ENCODE measurements at regions not wholly inside any gene's neighbourhood (a gene's known extent, or its start where the extent isn't known, plus 50 kb on each side); places are given as distances from the start of the nearest gene placed in this dataset.
"Not testable (repeated sequence)": the region's sequence is repeated elsewhere in the genome, so short reads cannot be mapped to it uniquely, and the experiment has no call there.

DNA sequence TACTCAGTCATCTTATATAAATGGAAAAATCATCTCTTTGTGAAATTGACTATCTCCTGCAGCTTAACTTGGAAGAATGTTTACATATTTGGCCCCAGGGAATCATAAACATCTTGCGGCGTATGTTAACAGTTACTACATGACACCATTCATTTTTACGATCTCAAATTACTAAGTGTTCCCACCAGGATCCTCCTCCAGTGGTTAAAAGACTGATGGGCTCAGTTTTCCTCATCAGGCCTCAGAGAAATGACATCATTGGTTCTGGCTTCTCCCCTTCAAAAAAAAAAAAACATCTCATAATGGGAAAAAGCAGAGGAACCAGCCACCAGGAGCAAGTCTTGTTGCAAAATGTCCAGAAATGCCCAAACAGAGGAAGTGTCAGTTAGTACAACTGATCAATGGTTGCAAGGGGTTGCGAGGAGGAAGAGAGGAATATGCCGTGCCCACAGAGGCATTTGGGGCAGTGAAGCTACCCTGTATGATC, 70.5 kb upstream of the LIPC start:
- peak; percentile 95 for DNase-seq

DNA sequence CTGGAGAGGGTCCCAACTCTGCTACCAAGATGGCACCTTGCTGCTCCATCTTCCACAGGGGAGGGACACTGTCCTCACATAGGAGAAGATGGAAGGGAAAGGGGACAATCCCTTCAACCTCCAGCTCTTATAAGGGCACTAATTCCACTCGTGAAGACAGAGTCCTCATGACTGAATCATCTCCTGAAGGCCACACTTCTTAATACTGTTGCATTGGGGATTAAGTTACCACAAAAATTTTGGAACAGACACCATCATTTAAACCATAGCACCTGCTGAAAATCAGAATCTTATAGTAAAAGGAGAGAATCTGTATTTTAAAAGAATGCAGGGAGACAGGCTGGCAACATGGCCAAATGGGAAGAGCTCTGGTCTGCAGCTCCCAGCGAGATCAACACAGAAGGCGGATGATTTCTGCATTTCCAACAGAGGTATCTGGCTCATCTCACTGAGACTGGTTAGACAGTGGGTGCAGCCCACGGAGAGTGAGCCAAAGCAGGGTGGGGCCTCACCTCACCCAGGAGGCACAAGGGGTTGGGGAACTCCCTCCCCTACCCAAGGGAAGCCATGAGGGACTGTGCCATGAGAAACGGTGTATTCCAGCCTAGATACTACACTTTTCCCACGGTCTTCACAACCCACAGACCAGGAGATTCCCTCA, 69.4 kb upstream of the LIPC start:
- DNase-seq, result peak; percentile 15

DNA sequence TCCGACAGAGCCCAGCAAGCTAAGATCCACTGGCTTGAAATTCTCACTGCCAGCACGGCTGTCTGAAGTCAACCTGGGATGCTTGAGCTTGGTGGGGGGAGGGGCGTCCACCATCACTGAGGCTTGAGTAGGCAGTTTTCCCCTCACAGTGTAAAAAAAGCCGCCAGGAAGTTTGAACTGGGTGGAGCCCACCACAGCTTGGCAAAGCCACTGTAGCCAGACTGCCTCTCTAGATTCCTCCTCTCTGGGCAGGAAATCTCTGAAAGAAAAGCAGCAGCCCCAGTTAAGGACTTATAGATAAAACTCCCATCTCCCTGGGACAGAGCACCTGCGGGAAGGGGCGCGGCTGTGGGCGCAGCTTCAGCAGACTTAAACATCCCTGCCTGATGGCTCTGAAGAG, 68.7 kb upstream of the LIPC start:
- not testable (repeated sequence) for DNase-seq

DNA sequence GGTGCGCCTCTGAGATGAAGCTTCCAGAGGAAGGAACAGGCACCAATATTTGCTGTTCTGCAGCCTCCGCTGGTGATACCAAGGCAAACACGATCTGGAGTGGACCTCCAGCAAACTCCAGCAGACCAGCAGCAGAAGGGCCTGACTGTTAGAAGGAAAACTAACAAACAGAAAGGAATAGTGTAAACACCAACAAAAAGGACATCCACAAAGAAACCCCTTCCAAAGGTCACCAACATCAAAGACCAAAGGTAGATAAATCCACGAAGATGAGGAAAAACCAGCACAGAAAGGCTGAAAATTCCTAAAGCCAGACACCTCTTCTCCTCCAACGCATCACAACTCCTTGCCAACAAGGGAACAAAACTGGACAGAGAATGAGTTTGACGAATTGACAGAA, 68.1 kb upstream of the LIPC start:
- DNase-seq, result not testable (repeated sequence)

DNA sequence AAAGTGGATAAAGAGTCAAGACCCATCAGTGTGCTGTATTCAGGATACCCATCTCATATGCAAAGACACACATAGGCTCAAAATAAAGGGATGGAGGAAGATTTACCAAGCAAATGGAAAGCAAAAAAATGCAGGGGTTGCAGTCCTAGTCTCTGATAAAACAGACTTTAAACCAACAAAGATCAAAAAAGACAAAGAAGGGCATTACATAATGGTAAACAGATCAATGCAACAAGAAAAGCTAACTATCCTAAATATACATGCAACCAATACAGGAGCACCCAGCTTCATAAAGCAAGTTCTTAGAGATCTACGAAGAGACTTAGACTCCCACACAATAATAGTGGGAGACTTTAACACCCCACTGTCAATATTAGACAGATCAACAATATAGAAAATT, 66.7 kb upstream of the LIPC start:
- not testable (repeated sequence) for DNase-seq

DNA sequence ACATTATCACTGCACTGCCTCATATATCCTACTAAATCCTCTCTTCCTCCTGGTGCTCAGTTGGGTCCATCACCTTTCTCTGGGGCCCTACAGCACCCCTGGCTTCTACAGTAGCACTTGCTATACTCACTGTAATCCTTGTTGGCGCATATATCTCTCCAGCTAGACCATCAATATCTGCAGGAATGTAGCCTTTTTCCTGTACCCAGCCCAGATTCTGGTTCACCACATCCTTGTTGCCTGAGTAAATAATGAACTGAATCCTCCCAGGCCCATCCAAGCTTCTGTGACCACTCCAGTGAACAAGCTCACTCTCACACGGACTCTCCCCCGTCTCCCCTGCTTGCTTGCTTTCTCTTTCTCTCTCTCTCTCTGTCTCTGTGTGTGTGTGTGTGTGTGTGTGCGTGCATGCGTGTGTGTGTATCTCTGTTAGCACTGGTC, 62.5 kb upstream of the LIPC start:
- peak; percentile 50 for DNase-seq

DNA sequence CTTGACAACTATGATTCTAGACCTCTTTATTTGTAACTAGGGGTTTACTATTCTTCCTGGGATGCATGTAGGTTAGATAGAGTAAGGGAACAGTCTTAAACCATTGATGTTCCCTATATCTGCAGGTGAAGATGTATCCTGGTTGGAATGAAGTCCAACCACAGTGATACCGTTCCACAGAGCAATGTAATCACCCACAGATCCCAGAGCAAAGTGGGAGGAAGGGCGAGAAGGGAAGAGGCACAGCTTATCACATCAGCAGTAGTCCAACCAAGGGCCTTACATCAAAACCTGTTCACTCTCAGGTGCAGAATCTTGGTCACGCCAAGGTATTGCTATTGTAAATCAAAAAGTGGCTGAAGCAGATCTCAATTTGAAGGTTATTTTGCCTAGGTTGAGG, 61.8 kb upstream of the LIPC start:
- no peak for DNase-seq

DNA sequence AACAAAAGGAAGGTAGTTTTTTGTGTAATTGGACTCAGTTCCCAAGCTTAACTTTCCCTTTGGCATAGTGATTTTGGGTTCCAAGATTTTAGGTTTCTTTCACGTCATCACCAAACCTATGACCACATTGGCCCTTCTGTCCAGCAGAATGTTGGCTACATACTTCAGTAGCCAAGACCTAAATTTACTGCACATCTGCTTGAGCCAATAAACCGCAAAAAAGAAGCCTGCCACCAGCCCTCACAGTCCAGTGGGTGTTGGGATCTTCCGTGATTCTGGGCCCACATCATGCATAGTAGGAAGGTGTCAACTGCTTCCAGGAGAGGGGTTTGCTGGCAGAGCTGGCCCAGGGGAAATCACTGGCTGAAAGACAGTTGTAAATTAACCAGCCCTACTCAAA, 57.6 kb upstream of the LIPC start:
- no peak for DNase-seq

DNA sequence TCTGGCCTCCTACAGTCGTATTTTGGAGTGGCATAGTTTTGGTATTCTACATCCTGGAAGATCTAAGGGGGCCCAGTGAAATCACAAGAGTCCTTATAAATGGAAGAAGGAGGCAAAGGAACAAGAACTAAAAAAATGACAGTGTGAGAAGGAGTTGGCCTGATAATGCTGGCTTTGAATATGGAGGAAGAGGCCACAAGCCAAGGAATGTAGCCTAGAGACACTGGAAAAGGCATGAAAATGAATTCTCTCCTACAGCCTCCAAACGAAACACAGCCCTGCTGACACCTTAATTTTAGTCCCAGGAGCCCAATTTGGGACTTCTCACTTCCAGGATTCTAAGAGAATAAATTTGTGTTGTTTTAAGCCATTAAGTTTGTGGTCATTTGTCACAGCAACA, 54.6 kb upstream of the LIPC start:
- DNase-seq, result no peak

DNA sequence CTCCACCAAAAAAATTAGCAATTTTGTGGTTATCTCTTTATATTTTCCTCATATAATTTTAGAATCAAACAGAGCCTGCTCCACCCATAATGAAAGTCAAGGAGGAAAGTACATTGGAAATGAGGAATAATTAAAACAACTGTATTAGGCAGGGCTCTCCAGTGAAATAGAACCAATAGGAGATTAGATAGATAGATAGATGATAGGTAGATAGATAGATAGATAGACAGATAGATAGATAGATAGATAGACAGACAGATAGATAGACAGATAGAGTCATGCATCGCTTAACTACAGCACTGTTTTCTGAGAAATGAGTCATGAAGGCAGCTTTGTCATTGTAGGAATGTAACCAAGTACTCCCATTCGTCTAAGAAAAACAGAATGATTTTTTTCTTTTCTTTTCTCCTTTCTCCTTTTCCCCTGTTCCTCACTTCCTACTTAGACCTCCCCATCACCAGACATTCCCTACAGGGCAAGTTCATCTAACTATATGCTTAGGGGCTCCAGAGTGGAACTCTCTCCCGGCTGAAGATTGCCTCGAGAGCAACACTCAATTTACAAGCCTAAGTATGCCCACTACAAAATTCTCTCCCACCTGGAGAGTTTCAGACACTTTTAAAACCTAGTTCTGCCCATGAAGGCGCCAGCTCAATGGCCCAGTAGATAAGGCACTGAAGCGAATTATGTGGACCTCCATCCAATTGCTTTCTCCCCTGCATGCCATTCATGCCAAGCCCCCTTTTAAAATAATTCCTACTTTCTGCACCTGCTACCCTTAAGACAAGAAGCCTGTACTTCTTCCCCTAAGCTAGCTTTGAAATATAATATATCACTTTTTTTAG, 53.3 kb upstream of the LIPC start:
- DNase-seq, result peak; percentile 35

DNA sequence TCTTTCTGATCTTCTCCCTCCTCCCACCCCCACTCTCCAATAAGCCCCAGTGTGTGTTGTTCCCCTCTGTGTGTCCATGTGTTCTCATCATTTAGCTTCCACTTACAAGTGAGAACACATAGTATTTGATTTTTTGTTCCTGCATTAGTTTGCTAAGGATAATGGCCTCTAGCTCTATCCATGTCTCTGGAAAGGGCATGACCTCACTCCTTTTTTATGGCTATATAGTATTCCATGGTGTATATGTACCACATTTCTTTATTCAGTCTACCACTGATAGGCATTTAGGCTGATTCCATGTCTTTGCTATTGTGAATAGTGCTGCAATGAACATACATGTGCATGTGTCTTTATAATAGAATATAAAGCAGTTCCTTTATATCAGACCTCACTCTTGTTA, 52.3 kb upstream of the LIPC start:
- not testable (repeated sequence) for DNase-seq

DNA sequence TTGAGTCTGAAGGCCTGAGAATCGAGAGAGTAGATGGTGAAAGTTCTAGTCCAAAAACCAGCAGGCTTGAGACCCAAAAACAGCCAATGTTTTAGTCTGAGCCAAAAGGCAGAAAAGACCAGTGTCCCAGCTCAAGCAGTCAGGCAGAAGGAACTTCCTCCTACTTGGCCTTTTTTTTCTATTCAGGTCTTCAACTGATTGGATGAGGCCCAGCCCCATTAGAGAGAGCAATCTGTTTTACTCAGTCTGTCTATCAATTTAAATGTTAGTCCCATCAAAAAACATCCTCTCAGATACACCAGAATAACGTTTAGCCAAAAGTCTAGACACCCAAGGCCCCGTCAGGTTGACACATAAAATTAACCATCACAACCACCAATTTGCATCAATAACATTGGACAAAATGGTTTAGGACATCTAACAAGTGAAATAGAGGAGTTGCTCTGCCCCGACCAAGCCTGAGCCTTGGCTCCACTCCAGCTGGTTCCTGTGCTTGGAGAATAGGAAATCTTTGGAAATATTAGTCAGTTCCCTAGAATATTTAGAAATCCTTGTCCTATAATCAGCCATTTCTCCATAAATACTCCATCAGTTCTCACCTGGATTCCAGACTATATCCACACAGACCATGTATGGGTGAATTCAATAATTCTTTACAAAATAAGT, 51.4 kb upstream of the LIPC start:
- no peak for DNase-seq

DNA sequence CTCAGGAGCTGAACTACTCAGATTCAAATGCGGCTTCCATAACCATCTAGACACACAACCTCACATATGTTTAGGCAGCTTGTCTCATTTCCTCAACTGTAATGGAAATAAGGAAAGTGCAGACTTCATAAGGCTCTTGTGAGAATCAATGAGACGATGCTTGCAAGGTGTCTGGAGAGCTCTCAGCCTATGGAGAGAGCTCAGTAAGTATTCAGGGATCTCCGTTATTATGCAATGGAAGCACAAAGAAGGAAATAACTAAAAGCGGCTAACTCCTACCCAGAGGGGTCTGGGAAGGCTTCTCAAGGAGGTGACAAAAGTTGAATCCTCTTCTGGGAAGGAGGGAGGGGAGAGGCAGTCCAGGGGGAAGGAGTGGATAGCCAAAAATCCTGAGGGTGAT, 50.1 kb upstream of the LIPC start:
- no peak for DNase-seq
